ENCODE measurements at regions not wholly inside any gene's neighbourhood (a gene's known extent, or its start where the extent isn't known, plus 50 kb on each side); places are given as distances from the start of the nearest gene placed in this dataset.
"Not testable (repeated sequence)": the region's sequence is repeated elsewhere in the genome, so short reads cannot be mapped to it uniquely, and the experiment has no call there.

DNA sequence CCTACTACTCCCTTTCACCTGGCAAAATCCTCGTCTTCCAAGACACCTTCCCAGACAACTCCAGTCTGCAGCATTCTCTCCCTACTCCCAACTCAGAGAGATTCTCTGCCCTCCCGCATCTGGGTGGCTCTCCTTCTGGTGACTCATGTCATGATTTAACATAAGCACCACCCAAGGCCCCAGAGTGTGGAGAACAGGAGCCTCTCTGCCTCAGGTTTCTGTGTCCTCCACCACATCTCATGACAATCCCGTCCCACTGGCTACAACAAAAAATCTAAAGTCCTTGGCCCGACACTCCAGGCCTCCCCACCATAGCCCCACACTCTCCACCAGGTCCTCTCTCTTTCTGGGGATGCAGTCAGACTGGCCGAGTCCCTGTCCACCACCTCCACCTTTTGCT lies 197.1 kb downstream of the BCL11A start:
- DNase-seq = no peak

DNA sequence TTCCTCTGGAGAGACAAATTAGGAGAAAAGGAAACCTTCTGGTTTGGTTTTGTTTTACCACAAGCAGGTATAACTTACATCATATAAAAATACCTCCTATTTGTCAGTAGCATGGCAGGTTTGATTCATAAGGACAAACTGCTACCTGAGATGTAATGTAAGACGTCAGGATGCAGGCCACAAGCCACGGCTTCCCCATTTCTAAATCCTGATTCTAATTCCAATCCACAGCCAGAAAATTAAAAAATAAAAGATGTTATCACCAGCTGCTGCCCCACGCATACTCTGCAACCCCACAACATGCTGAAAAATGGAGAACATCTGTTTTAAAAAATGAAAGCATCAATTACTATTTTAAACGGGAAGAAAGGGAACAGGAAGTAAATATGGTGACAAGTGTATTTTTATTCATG lies 197.6 kb downstream of the BCL11A start:
- no peak for DNase-seq

DNA sequence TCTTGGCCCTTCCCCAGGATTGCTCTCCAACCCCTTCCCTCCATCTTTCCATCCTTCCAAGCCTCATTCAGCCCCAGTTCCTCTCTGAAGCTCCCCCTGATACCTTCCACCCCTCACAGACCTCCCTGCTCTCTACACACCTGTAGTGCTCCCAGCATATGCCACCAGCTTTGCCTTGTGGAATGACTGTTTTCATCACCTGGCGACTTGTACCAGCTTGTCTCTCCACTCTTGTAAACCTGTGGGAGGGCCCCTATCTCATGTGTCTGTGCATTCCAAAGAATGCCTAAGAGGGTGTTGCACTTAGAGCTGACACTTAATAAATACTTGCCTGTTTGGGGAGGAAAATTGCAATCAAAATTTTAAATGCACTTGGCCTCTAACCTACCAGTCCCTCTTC lies 198.7 kb downstream of the BCL11A start:
- DNase-seq = no peak

DNA sequence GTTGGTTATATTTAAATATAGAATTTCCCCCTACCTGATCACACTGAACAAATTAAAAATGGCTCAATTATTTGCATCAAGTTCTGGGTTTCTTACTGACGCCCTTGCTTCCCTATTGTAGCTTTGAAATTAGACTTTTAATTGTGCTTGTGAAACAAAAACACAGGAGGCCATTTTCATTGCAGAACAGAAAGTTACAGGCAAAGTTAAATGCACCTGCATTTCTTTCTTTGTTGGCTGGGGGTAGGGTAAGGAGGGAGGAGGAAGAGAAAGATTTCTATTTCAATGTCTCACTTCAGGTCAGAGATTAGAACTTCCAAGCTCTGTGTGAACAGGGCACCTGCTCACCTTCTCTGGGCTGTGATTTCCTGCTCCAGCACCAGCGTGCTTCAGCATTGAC lies 199.6 kb downstream of the BCL11A start:
- no peak for DNase-seq

DNA sequence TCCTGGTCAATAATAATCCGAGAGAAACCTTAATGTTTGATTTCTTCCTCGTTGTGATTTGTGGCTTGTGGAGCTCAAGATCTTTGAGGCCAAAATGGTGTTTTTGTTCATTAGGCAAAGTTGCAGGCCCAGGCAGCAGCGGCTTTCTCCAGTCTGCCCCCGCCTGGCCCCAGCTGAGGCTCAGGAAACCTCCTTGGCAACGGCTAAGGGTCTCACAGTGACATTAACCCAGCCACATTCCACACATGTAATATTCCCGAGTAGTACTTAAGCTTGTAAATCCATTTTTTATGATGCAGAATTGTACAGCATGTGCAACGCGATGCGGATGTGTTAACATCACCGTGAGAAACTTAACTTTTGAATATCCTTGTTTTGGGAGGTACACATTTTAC lies 200.1 kb downstream of the BCL11A start:
- no peak for DNase-seq

DNA sequence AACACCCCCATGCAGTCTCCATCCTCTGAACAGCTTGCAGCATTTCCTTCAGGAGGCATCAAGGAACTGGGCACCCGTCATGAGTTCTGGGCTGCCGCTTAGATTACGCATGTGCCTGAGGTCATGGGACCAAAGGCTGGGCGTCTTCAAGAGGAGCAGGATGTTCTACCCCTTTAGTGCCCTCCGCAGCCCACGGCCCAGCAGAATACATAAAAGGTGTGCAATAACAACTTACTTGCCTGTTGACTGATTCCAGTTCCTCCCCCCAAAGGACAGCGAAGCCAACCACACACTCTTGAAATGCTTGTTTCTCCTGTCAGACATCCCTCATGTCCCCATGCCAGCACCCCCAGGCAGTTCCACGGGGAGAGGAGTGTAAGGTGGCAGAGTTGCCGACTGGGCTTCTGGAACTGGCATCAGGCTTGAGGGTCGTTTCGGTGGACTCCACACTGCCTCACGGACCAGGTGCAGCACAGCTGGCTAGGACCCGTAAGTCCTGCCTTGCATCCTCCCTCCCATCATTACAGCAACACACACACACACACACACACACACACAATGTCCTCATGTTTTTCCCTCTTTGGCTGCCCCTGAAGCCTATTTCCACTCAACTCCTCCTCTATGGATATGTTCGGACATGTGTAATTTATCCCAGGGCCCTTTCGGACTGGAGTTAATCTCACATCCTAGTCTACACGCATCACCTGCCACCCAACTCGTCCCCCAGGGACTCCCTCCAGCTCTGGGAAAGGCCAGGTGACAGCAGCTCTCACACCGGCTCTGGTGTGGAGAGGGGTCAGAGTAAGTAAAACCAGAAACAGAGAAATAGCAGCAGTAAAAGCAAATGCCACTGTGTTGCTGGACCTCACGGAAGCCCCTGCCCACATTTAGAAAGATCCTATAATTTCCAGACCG lies 200.7 kb downstream of the BCL11A start:
- DNase-seq = no peak

DNA sequence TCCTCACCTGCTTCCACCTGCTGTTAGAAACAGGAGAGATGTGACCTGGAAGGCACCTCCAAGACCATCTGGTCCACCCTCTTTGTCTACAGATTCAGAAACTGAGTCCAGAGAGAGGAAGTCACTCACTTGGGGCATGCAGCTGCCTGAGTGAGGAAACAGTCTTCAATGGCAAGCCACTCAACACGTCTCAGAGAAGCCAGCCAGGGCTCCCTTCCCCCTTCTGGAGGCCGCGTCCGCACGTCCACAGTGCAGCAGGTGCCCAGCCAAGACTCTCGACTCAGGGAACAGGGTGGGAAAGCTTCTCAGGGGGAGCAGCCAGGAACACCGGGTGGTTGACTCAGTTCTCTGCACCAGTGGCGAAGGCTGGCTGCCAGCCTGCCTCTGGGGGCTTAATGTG lies 201.7 kb downstream of the BCL11A start:
- DNase-seq = no peak

DNA sequence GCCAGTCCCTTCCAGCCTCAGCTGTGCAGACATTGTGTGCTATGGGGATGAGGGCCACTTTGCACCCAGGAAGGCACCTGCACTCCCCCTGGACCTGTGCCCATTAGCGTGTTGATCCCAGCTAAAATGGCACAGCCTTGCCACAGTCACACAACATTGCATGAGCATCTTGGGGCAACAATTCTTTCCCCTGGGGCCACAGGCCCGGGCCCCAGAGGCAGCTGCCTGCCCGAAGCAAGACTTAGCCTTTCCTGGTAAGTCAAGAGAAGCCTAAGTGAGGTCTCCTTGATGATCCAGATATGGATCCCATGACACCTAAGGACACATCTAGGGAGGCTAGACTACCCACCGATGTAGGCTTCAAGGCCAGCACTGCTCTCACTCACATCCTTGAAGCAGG lies 202.1 kb downstream of the BCL11A start:
- no peak for DNase-seq

DNA sequence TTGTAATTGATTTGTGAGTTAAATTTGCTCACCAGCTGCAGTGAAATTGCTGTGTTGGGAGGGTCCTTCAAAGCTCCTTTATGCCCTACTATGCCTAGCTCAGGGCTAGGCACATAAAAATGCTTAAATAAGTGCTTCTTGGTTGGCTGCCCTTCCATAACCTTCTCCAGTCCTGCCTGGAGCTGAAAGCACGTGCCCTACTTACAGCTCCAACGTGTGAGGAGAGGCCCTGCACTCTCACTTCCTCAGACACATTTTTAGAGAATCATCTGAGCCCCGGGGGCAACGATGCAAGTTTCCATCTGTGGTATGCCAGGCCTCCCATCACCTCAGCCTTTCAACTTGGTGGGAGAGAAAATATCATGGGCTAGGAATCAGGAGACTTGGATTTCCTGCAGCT lies 202.7 kb downstream of the BCL11A start:
- DNase-seq = no peak

DNA sequence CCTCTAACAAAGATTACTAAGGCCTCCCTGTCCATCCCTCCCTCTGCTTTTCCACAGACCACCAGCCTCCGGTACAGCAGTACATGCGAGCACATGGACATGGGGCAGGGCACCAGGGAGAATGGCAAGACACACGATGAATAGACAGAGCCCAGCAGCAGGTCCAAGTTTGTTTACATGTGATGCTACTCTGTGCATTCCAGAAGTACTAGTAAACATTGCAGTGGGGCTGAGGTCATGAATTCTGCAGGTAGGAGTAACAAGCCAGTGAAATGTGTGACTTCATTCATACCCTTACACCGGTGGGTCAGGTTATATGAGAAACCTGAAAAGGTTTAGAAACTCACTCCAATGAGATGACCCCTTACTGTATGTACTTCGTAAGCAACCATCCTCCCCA lies 205.7 kb downstream of the BCL11A start:
- no peak for DNase-seq

DNA sequence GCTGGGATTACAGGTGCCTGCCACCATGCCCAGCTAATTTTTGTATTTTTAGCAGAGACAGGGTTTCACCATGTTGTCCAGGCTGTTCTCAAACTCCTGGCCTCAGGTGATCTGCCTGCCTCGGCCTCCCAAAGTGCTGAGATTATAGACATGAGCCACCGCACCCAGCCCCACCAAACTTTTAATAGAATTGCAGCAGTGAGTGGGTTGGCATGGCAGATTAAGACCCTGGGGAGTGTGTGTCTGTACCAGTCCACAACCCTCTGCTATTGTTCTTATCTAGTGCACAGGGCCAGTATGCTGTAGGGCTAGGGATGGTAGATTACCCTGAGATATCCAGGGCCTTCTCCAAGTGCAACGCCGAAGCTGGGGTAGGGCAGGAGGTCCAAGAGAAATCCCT lies 211.0 kb downstream of the BCL11A start:
- not testable (repeated sequence) for DNase-seq

DNA sequence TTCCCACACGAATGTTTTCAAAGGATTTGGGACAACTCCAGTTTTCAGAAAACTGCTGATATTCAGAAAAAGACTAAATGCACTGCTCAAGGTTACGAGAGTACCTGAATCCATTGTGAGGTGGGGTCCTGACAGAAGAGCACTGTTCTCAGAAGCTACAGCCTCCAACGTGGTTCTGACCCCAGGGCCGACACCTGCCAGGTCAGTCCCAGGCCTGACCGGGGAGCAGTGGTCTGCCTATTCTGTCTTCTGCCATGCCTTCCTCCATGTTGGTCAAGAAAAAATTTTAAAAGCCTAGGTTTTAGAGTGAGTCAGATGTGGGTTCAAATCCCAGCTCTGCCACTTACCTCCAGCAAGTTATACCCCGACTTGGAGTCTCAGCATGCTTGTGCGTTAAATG lies 212.3 kb downstream of the BCL11A start:
- no peak for DNase-seq

DNA sequence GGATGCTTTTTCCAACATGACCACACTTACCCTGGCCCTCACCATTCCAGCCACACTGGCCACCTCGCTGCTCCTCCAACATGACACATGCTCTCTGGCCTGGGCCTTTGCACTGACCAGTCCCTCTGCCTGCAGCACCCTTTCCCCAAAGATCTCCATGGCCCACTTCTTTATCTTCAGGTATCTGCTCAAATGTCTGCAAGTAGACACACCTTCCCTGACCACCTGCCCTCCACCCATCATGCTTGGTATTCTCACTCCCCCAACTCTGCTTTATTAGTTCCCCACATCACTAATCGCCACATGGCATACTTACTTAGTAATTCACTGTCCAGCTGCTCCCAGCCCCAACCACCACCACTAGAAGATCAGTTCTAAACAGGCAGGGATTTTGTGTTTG lies 214.2 kb downstream of the BCL11A start:
- no peak for DNase-seq

DNA sequence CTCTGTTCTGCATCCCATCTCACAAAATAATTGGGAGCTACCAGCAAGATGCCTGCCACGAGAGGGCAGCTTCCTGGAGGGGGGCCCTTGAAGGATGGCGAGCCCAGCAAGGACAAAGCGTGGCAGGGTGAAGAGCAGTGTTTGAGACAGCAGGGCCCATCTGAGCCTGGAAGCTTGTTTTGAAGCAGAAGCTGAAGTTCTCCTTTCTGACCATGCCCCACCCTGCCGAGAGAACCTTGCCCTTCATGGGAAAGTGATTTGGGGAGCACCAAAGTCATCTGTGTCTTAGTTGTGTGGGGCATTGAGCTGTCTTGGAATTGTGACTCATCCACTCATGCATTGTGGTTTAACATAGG lies 216.3 kb downstream of the BCL11A start:
- no peak for DNase-seq

DNA sequence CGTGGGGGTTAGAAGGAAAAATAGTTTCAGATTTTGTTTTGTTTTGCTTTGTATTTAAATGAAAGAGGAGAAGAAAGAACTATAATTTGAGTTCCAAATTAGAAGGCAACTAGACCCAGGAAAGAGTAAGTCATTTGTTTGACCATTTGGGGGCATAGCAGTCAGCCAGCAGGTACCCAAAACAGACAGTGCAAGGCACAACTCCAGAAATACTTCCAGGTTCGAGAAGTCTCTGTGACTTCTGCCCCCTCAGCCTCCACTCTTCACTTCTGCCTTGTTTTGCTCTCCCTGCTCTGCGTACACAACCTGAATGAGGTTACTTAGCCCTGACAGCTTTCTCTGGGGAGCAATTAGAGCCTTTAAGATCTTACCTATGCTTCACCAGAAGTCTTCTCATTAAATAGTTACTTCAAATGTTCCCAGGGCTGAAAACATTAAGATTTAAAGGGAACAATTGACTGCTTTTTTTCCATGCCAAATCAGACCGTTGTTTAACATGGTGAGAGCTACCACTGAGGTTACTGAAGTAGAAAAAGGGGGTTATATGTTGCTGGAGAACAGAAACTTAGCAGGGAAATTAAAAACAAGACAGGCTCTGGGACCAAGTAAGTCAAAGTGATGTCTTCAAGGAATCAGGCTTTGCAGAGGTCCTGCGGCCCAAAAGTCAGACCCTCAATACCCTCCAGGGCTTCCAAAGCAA lies 216.9 kb downstream of the BCL11A start:
- no peak for DNase-seq

DNA sequence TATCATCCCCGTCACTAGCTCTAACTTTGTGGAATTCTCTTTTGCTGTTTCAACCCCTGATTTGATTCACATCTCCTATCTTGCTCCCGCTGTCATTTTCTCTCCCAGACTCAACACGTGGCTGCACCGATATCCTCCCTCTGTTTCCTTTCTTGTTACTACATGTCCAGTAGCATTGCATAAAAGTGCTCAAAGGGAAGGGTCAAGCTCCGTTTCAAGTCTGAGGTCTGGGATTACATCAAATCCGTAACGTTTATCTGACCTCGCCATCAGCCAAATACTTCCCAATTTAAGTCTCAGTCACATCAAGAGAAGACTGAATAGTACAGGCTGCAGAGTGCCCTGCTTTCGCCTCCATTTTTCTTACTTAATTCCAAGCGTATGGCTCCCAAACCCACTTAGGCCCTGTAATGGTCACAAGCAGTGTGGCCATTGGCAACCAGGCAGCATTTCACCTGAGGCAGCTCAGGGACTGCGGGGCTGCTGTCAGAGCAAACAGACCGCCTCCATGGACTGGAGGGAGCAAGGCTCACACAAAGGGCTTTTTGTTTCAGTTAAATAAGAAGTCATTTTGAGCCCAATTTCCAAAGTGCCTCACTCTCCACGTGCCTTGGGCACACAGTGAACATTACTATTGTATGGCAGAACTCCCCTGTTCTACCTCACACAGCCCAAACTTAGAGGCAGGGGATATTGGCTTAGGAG lies 217.8 kb downstream of the BCL11A start:
- no peak for DNase-seq

DNA sequence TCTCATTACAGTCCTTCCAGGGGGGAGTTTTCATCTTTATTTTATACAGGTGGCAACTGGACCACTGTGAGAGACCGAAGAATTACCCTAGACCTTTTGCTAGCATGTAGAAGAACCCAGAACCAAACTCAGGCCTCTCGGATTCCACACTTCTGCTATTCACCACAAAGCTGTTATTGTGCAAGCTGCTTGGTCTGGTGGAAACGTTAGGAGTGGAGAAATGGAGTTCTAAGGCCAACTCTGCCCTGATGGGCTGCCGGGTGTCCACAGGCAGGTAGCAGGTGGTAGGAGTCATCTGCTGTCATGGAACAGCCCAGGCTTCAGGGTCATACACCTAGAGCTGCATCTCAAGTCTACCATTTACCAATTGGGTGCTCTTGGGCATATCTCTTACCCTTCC lies 218.8 kb downstream of the BCL11A start:
- DNase-seq = no peak

DNA sequence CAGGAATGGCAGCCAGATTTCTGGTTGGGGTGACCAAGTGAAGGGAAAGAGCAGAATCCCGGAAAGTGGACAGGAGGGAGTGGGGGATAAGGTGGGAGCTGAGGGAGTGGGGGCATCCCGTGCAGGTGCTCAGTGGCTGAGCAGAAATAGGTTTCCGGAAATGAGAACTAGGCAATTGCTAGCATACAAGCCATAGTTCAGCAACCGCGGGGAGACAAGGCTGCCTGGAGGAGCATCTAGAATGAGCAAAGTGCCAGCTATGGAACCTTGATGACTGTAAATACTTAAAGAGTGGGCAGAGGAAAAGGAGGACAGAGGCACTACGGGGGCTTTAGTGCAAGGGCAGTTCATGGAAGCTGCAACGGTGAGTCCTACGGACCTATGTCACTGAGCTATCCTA lies 220.2 kb downstream of the BCL11A start:
- no peak for DNase-seq

DNA sequence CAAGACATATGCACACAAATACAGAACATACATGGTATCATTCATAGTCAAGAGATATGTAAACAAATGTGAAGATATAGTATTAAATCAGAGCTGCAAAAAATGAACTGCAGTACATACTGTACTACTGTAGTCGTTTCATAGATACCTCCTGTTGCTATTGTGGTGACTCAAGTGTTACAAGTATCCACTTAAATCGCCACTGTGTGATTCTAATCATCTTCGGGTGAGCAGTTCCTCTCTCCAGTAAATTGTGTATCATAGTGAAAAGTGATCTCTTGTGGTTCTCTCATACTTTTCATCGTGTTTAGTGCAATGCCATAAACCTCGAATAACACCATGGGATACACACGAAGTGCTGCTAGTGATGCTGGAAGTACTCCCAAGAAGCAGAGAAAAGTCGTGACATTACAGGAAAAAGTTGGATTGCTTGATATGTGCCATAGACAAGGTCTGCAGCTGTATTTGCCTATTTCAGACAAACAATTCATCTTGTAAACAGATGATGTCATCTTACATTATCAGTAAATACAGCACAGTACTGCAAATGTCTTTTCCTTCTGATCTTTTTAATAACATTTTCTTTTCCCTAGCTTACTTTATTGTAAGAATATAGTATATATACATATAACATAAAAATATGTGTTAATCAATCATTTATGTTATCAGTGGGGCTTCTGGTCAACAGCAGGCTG lies 222.2 kb downstream of the BCL11A start:
- DNase-seq = peak; percentile 81

DNA sequence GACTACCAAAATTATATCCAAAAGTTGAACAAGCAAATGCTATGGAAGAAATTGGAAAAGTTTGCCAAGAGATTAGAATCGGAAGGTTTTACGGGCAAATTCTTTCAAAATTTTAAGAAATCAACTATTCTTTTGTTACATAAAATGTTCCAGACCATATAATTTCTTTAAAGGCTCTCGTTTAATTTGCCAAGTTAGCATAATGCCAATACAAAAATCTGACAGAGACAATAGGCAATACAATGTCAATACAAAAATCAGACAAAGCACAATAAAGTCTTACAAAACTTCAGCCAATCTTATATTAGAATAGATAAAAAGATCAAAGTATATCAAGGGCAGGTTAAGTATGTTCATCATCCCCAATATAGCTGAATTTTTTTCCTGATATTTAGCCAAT lies 224.2 kb downstream of the BCL11A start:
- no peak for DNase-seq

DNA sequence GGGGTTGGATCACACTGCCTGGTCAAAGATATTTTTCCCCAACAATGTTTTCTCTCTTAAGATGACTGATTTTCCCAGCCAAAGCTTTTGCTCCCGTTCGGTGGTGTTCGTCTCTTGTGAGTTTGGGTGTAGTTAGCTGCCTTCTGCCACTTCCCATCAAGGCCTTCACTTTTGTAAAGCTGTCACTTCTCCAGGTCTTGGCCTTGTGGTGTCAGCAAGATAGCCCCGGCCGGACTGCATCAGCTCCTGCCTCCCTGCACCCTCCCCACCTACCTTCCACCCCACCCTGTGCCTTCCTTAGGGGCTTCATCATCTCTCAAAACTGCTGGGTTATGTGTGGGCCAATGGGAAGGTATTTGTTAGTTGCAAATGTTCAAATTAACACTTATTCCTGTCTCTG lies 228.9 kb downstream of the BCL11A start:
- DNase-seq = no peak

DNA sequence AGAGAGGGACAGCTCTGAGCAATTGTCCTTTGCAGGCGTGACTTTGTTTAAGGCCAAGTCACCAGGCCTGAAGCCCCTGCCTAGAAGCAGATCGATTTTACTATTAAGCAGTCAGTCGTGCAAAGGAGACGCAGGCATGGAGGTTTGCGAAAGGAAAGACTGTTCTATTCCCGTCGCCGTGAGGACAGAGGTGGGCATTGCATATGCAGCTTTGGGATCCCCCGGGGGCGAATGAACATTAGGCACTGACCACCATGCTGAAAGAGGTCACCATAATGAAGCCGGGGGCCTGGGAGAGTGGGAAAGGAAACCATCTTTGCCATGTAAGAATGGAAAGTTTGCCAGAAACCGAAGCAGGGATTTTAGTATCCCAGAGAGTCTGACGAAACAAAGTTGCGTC lies 231.6 kb downstream of the BCL11A start:
- DNase-seq = no peak

DNA sequence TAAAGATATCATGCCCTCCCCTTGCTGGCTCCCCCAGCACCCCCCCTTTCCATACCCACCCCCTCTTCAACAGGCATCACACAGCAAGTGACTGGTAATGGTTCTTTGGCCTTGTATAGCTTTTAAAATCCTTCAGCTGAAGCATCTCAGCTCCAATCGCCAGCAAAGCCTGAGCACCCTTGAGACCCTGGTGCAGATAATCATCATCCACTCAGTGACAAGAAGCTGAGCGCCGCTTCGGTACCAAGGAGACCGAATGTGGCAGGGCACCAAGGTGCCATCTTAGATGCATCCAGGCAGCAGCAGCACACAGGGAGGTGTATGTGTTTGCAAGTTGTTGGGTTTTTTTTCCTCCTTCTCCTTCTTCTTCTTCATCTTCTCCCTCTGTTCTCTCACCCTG lies 232.7 kb downstream of the BCL11A start:
- no peak for DNase-seq
